Mesodermal cell (in vitro differentiated cells): ENCODE measurements at regions not wholly inside any gene's neighbourhood (a gene's known extent, or its start where the extent isn't known, plus 50 kb on each side); places are given as distances from the start of the nearest gene placed in this dataset.

Source experiments
- H3K27ac ChIP-seq: 2 replicates; pipeline ENCODE4 v1.7.0; 2013; ENCODE audit warnings: mild to moderate bottlenecking, low read depth, low read length, moderate library complexity; ENCODE audit not compliant: severe bottlenecking
- H3K36me3 ChIP-seq: 2 replicates; pipeline ENCODE4 v1.7.1; 2013; ENCODE audit warnings: mild to moderate bottlenecking, low read length, moderate library complexity; ENCODE audit not compliant: control insufficient read depth, insufficient read depth
- H3K4me1 ChIP-seq: one replicate; pipeline ENCODE4 v1.7.1; 2013; ENCODE audit warnings: mild to moderate bottlenecking, low read length; ENCODE audit not compliant: insufficient read depth, control insufficient read depth, poor library complexity, severe bottlenecking
- H3K4me3 ChIP-seq: 2 replicates; pipeline ENCODE4 v1.7.0; 2013; ENCODE audit warnings: low read length, control low read depth, mild to moderate bottlenecking; ENCODE audit not compliant: insufficient read depth, poor library complexity, severe bottlenecking; ENCODE audit errors: extremely low read depth
- H3K9me3 ChIP-seq: 2 replicates; pipeline ENCODE4 v1.7.1; 2013; ENCODE audit warnings: mild to moderate bottlenecking, low read length, moderate library complexity; ENCODE audit not compliant: control insufficient read depth
- WGBS, 2 experiments: methylation state at CpG; one replicate each; pipeline ENCODE4 v1.1.5; 2013; ENCODE audit warnings: missing lambda C conversion rate in 2 of 2; ENCODE audit not compliant: insufficient coverage in 2 of 2; 5-methylcytosine and 5-hydroxymethylcytosine counted together

DNA sequence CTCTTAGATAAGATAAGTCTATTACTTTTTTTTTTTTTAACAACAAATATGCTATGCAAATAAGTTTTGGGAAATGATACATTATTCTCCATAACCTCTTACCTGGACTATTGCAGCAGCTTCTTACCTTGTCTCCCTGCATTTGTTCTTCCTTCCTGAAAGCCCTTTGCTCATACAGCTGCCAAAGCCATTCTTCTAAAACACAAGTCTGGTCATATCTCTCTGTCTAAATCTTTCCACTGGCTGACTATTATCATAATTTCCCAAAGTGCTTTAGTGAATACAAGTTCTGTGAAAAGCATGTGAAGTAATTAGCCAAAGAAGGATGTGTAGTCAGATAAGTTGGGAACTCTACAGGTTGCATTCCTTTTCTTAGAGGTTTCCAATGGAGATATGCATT lies 115.4 kb upstream of the CNTLN start:
- Histone ChIP-seq H3K4me3 (no peak overlapping the region), H3K27ac (no peak overlapping the region), H3K4me1 (no peaks in the 10 kb centered on the region), H3K36me3 (no peaks in the 10 kb centered on the region), H3K9me3 (no peaks in the 10 kb centered on the region)

DNA sequence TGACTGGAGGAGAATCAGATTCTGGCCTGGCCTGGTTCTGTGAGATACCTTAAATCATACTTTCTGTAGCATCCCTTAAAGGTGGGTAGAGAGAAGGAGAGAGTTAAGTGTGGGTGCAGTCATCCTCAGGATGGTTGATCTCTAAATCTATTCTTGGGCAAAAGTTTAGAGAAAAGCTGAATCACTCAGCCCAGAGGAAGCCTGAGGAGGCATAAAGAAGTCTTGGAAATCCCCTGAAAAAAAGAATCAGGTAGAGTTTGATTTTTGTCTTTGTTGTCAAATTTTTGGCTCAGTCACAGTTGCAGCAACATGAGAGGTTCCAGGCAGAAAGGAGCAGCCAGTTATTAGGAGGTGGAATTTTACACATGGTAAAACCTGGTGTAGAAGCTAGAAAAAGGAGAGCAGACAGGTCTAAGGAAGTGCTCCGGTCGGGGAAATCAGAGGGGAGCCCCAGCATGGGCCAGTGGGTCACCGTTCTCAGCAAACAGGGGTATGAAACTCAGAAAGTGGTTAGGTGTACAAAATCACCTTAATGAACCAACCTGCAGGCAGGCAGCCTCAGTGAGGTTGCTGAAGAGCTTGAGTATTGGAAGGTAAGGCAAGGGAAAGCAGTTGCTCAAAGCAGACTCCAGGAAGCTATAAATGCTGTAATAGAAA lies 116.2 kb upstream of the CNTLN start:
- Histone ChIP-seq H3K27ac (no peak overlapping the region), H3K4me3 (no peak overlapping the region), H3K9me3 (no peaks in the 10 kb centered on the region), H3K4me1 (no peaks in the 10 kb centered on the region), H3K36me3 (no peaks in the 10 kb centered on the region)
- 92 to 100% methylated on average over 2 to 3 of the region's 3 CpGs for WGBS, 2 experiments

DNA sequence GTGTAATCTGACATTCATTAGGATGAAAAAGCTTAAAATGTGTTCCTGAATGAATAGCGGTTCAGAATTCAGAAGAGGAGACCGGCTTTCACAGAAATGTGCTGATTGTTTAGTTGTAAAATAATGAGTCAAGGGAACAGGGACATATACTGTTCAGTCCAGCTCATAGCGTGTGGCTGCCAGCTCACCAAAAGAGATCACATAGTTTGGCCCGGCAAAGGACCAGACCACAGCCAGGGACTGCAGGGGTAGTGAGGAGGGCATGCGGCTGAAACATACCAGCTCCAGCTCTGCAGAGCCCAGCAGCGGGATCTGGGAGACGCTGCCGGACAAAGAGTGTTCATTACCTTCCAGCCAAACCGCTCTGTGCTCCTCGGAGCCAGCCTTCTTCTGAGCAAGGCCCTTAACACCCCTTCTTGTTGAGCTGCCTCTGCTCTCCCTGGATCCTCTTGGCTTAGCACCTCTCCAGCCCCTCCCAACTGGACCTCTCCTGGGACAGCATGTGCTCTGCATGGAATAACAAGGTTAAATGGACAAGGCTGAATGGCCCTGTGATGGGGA lies 116.8 kb upstream of the CNTLN start:
- Histone ChIP-seq H3K27ac (no peak overlapping the region), H3K36me3 (no peaks in the 10 kb centered on the region), H3K4me3 (no peak overlapping the region)

DNA sequence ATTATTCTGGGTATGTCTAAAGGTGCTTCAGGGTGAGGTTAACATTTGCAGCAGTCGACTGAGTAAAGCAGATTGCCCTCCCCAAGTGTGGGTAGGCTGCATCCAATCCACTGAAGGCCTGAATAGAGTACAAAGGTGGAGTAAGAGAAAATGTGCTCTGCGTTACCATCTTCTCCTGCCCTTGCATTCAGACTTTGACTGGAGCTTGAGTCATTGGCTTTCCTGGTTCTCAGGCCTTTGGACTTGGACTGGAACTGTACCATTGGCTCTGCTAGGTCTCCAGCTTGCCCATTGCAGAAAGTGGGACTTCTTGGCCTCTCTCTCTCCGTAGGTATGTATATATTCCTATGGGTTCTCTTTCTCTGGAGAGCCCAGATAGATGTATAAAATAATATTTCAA lies 120.9 kb upstream of the CNTLN start:
- 50 to 59% methylated on average over 1 to 2 of the region's 3 CpGs for WGBS, 2 experiments
- H3K36me3 ChIP-seq, result no peaks in the 10 kb centered on the region
- no peaks in the 10 kb centered on the region for H3K9me3 ChIP-seq
- no peak overlapping the region for H3K4me3 ChIP-seq
- no peak overlapping the region for H3K27ac ChIP-seq
- no peaks in the 10 kb centered on the region for H3K4me1 ChIP-seq

More for the DNA sequence above, 116.8 kb upstream of the CNTLN start:
- Histone ChIP-seq H3K4me1 (no peaks in the 10 kb centered on the region), H3K9me3 (no peaks in the 10 kb centered on the region)
- WGBS, 2 experiments, result 97% methylated on average over 10 of the region's 10 CpGs

DNA sequence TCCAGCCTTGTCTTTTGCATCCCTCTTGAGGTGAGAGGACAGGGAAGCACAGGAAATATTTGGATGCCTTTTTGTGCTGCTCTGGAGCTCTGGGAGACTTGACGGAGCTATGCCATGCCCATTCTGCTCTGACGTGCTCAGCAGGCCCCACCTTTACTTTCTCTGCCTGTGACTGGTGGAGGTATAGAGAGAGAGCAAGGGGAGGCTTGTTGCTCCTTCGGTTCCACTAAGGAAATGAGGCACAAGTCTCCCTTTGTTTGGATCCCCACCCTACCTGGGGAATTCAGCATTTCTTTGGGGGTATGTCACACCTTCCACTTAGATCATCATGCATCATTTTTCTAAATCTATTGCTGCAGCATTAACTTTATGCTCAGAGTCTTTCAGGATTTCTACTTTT lies 121.8 kb upstream of the CNTLN start:
- no peak overlapping the region for H3K27ac ChIP-seq
- no peak overlapping the region for H3K4me3 ChIP-seq
- WGBS, 2 experiments, result 86 to 100% methylated on average over 1 to 2 of the region's 3 CpGs
- H3K9me3 ChIP-seq, result no peaks in the 10 kb centered on the region
- no peaks in the 10 kb centered on the region for H3K4me1 ChIP-seq
- H3K36me3 ChIP-seq, result no peaks in the 10 kb centered on the region

DNA sequence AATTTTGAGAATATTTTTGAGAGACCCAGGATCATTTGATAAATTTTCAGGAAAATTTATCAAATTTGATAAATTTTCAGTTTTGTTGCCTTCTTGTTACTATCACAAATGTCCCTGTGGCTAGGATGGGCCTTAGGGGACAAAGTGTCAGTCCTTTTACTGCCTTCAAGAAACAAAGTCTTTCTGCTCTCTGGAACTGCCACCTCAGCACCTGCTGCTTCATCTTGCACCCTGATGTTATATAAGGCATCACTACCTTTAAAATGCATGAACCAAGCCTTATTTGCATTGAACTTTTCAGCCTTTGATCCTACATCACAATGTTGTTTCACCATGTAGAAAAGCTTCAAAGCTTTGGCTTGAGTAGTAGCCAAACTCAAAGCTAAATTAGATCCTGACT lies 123.0 kb upstream of the CNTLN start:
- H3K9me3 ChIP-seq, result no peaks in the 10 kb centered on the region
- H3K4me1 ChIP-seq, result no peaks in the 10 kb centered on the region
- no peaks in the 10 kb centered on the region for H3K36me3 ChIP-seq
- no peak overlapping the region for H3K4me3 ChIP-seq
- H3K27ac ChIP-seq, result no peak overlapping the region

DNA sequence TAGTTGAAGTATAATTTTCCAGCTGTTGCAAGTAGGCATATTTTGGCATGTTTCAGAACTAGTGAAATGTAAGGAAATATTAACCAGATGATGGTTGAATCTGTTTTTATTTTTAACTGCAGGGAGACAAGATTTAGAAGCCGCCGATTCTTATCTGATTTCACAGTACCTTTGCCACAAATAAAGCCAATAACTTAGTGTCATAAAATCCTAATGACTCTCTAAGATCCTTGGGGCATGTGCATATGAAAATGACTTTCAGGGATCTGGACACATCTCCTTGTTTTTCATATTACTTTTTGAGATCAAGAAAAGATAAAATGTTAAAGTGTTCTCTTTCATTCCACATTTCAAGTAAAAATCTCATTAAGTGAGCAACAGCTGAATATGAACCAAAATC lies 125.8 kb upstream of the CNTLN start:
- Histone ChIP-seq H3K4me1 (peaks cover 5% of the 10 kb centered on the region), H3K27ac (no peak overlapping the region), H3K4me3 (no peak overlapping the region), H3K9me3 (no peaks in the 10 kb centered on the region), H3K36me3 (no peaks in the 10 kb centered on the region)
- no CpG with 5 or more reads among the region's 2 CpGs for WGBS, 2 experiments

DNA sequence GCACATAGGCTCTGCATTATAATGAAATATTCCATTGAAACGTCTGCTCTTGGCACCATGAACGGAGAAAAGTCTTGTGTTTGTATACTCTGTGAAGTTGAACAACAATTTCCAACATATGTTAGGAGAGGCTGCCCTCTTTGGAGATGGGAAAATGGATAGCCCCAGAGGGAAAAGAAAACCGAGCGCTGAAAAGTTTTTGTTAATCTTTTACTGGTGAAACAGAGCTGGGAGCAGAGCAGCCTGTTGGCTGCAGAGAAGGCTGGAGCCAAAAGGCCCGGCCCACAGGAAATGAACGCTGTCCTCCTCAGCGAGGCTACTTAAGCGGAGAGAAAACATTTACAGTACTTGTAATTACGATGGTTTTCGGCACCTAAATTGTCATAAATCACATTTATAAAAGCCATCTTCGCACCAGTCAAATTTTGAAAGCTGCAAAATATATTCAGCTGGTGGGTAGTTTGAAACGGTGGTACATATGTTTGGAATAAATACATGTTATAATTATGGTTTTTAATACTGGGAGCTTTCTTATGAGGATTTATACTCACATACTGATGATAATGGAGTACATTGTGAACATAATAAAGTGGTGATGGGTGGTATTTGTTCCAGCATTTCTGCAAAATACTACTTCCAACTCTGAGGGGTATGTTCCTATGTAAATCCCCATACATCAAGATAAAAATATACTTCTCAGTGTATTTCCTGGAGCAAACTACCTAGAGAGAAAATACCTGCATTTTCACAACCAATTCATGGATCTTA lies 129.6 kb upstream of the CNTLN start:
- Histone ChIP-seq H3K4me3 (no peak overlapping the region), H3K27ac (peak overlapping the region; percentile 59), H3K4me1 (peaks cover 5% of the 10 kb centered on the region), H3K9me3 (no peaks in the 10 kb centered on the region), H3K36me3 (no peaks in the 10 kb centered on the region)
- 49 to 79% methylated on average over 3 to 7 of the region's 12 CpGs for WGBS, 2 experiments

DNA sequence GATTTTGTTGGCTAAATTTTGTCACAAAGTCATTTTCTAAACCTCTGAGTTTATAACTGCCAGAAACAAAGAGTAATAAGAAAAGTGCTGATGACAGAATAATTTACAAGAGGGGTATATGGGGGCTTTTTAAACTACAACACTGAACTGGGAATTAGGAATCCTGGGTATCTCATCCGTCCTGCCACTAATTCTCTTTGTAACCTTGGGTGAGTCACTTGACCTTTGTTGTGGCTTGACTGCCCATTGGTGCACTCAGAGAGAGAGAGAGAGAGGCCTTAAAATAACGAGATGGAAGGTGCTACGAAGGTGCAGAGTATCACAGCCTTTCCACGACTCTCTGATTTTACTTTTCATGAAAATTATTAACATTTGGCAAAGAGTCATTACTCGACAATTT lies 130.3 kb upstream of the CNTLN start:
- no peaks in the 10 kb centered on the region for H3K36me3 ChIP-seq
- WGBS, 2 experiments, result 80 to 88% methylated on average over 1 of the region's 5 CpGs
- H3K4me3 ChIP-seq, result no peak overlapping the region
- peaks cover 5% of the 10 kb centered on the region for H3K4me1 ChIP-seq
- H3K9me3 ChIP-seq, result no peaks in the 10 kb centered on the region
- H3K27ac ChIP-seq, result no peak overlapping the region

DNA sequence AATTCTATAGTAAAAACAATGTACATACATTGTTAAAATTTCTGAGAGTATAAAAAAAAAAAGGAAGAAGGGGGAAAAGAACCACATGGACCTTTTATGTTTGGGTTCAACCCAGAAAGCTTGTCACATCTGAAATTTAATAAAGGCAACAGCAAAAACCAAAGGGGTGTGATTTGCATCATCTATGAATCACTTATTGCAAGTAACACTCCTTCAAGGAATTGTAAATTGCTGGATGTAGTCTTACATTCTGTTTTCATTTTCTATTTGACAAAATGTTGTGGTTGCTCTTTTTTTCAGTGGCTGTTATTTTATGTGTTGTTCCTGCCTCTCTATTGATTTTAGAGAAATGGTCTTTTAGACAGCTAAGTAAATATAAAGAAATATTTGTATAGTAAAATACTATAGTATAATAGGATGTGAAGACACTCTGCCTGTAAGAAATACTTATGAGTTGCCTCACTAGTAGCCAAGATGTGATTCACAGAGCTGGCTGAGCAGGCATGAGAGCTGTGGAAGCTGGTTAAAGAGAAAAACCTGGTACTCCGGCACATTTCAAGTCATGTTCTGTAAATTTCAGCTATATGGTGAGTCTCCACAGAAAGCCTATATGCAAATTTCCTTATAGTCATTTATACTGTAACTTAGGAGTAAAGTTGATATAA lies 131.1 kb upstream of the CNTLN start:
- H3K27ac ChIP-seq, result no peak overlapping the region
- H3K9me3 ChIP-seq, result no peaks in the 10 kb centered on the region
- H3K4me1 ChIP-seq, result peaks cover 5% of the 10 kb centered on the region
- H3K4me3 ChIP-seq, result no peak overlapping the region
- H3K36me3 ChIP-seq, result no peaks in the 10 kb centered on the region
- WGBS, 2 experiments, result no CpG with 5 or more reads among the region's 1 CpG
